ENCODE measurements at regions not wholly inside any gene's neighbourhood (a gene's known extent, or its start where the extent isn't known, plus 50 kb on each side); places are given as distances from the start of the nearest gene placed in this dataset.

- no peak for TF ChIP-seq TEAD4 (IDR thresholded peaks at IDR 0.05; ENCODE audit: low read length)
- TF ChIP-seq TEAD4 (CRISPR knock-in tag; IDR thresholded peaks at IDR 0.05; ENCODE audit: borderline replicate concordance), result no peak
- TF ChIP-seq MAFG (tag; conservative IDR thresholded peaks at IDR 0.05), result no peak
- no peak for TF ChIP-seq CREB1 (IDR thresholded peaks at IDR 0.05)
- TF ChIP-seq CREB1 (CRISPR knock-in tag; IDR thresholded peaks at IDR 0.05), result no peak
- TF ChIP-seq NFIC (IDR thresholded peaks at IDR 0.05), result no peak
- no peak for TF ChIP-seq CTCF (IDR thresholded peaks at IDR 0.05 in 2 of 3, conservative IDR thresholded peaks at IDR 0.05 in 1 of 3; ENCODE audit: insufficient read depth in 2 of 3, low read depth in 1 of 3, low read length in 3 of 3)
- no peak for TF ChIP-seq MAFK (IDR thresholded peaks at IDR 0.05; ENCODE audit: low read length)
- TF ChIP-seq POLR2AphosphoS5 (IDR thresholded peaks at IDR 0.05; ENCODE audit: control insufficient read depth, insufficient read depth, low read depth, low read length), result no peak
- TF ChIP-seq NFE2L1 (tag; IDR thresholded peaks at IDR 0.05; ENCODE audit: borderline replicate concordance, low read depth), result no peak
- TF ChIP-seq ZBTB7A (IDR thresholded peaks at IDR 0.05; ENCODE audit: borderline replicate concordance, control insufficient read depth, low read depth, low read length), result no peak
- TF ChIP-seq ATF1 (CRISPR knock-in tag; IDR thresholded peaks at IDR 0.05), result no peak
- no peak for TF ChIP-seq ATF1 (tag; IDR thresholded peaks at IDR 0.05)
- TF ChIP-seq U2AF2 (optimal IDR thresholded peaks at IDR 0.05; ENCODE audit: low read depth, low read length), result no peak
- TF ChIP-seq ZBTB34 (CRISPR knock-in tag; IDR thresholded peaks at IDR 0.05), result no peak
- no peak for TF ChIP-seq DEAF1 (CRISPR knock-in tag; IDR thresholded peaks at IDR 0.05)
Measured at GRCh38 chr4:43242606-43243005, 350.1 kb downstream of the GRXCR1 start.
